ENCODE measurements at regions not wholly inside any gene's neighbourhood (a gene's known extent, or its start where the extent isn't known, plus 50 kb on each side); places are given as distances from the start of the nearest gene placed in this dataset.
"Not testable (repeated sequence)": the region's sequence is repeated elsewhere in the genome, so short reads cannot be mapped to it uniquely, and the experiment has no call there.

GRCh38 chr4:183818591-183818990 lies 86.5 kb upstream of the STOX2 start:
- not testable (repeated sequence) for TF ChIP-seq CTCF (IDR thresholded peaks at IDR 0.05 in 4 of 5, conservative IDR thresholded peaks at IDR 0.05 in 1 of 5); POLR2A (IDR thresholded peaks at IDR 0.05)
